ENCODE measurements at regions not wholly inside any gene's neighbourhood (a gene's known extent, or its start where the extent isn't known, plus 50 kb on each side); places are given as distances from the start of the nearest gene placed in this dataset.

GRCh38 chr2:129723277-129724020 is 256.0 kb upstream of the RAB6C start:
- TF ChIP-seq POLR2A (IDR thresholded peaks at IDR 0.05; ENCODE audit: low read depth, low read length) (no peak), TAF1 (IDR thresholded peaks at IDR 0.05; ENCODE audit: low read depth, low read length) (no peak), PAX5 (IDR thresholded peaks at IDR 0.05; ENCODE audit: insufficient read depth, low read length, severe bottlenecking) (no peak), SPI1 (IDR thresholded peaks at IDR 0.05; ENCODE audit: low read depth, low read length) (no peak)
